Pulmonary artery endothelial cell (primary cell): ENCODE measurements at regions not wholly inside any gene's neighbourhood (a gene's known extent, or its start where the extent isn't known, plus 50 kb on each side); places are given as distances from the start of the nearest gene placed in this dataset.

ENCODE experiments used
- DNase-seq: peaks from one replicate; pipeline ENCODE4 v3.0.0-alpha.2; 2011; ENCODE audit warnings: low read depth, low spot score

DNA sequence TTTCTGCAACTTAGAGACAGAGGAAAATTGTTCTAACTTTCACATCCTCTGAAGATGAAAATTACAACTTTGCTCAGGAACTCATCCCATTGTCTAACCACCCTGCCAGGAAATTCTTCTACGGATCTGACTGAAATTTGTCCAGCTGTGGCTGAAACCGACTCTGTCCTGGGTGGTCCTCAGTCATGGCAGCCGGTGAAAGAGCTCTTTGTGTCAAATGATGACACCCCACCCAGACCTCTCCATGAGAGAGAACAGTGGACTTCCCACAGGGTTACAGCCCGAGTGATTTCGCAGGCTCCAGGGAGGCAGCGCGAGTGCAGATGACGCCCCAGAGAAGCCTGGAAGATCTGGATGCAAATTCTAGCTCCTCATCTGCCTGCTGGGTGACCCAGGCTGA is 65.1 kb upstream of the TRIB2 start:
- DNase-seq = no peak

DNA sequence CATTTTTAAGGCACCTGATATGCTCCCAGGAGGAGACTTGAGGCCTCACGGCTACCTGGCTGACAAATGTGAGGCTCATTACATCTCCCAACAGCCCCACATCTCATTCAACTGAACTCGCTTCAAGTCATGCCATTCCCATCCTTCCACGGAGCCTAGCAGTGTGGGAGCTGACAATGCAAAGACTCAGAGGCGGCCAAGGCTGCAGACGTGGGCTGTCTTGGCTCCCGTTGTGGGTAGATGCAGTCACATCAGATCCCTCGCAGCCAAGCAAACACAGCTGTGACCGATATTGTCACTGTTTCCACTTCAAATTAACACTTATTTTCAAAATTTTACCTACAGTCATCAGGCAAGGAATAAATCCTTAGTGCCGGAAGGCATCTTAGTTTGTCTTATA is 64.0 kb upstream of the TRIB2 start:
- DNase-seq = no peak

GRCh38 chr2:12657560-12657959 is 59.2 kb upstream of the TRIB2 start:
- DNase-seq = no peak

DNA sequence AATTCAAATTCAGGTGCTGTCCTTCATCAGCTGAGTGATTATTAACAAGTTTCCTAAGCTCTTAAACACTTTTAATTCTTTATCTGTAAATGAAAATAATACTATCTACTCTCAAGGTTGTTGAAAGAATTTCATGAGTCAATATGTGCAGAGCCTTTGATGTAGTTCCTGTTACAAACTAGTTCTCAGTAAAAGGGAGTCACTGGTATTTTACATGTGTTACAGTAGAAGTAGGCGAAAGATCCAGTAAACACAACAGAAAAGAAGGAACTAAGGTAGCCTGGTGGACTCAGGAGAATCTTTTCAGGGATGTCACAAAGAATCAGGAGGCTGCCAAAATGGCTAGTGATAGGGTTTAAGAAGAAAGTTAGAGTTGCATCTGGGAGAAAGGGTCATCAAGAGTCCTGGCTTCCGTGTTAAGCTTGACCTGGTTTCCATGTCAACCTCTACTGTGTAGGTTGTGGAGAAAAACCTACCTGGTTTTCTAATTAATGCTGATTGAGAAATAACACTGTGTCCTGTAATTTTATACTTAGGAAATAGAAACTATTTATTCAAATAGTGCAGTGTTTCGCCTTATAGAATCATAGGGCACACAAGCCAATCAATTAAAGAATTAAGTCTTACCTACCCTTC is 58.3 kb upstream of the TRIB2 start:
- no peak for DNase-seq

- DNase-seq = no peak
Observed at GRCh38 chr2:12661489-12661888, 55.2 kb upstream of the TRIB2 start.

- no peak for DNase-seq
Observed at GRCh38 chr2:12663306-12664037, 53.3 kb upstream of the TRIB2 start.

DNA sequence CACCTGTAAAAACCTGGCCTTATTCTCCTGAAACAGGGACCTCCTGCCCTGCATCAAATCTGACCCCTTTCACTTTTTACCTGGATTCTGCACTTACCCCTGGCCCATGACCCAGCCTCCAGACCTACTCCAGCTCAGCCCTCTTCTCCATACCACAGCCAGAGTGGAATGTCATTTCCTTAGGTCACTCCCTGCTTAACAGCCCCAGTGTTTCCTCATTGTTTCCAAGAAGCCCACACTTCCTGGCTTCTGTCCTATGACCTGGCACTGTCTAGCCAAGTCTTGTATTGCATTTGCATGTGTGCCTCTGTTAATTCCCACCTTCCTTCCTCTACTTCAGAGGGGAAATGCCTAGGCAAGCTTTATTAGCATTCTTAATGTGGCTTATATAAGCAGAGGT is 51.4 kb upstream of the TRIB2 start:
- peak; percentile 77 for DNase-seq

- no peak for DNase-seq
Observed at GRCh38 chr2:12666445-12666844, 50.3 kb upstream of the TRIB2 start.
